Activated CD4-positive, alpha-beta T cell treated with anti-CD3 and anti-CD28 coated beads, Interleukin-2, amount 10 ng/mL, durations not matched to agents 24 days and 14 days (primary cell): ENCODE measurements at regions not wholly inside any gene's neighbourhood (a gene's known extent, or its start where the extent isn't known, plus 50 kb on each side); places are given as distances from the start of the nearest gene placed in this dataset.

ENCODE experiments used
- DNase-seq: peaks from one replicate; pipeline ENCODE4 v3.0.0; 2022
- H3K27ac Mint-ChIP-seq: one replicate; pipeline ENCODE4 v1.8.0; 2022; ENCODE audit warnings: mild to moderate bottlenecking, mixed read lengths
- H3K27me3 Mint-ChIP-seq: one replicate; pipeline ENCODE4 v1.8.0; 2022; ENCODE audit warnings: mixed read lengths
- H3K36me3 Mint-ChIP-seq: one replicate; pipeline ENCODE4 v1.8.0; 2022; ENCODE audit warnings: low read depth, mild to moderate bottlenecking, mixed read lengths
- H3K4me1 Mint-ChIP-seq: one replicate; pipeline ENCODE4 v1.8.0; 2021; ENCODE audit warnings: mixed read lengths
- H3K4me3 Mint-ChIP-seq: one replicate; pipeline ENCODE4 v1.8.0; 2022; ENCODE audit warnings: mild to moderate bottlenecking, moderate library complexity, mixed read lengths
- H3K9me3 Mint-ChIP-seq: one replicate; pipeline ENCODE4 v1.8.0; 2021; ENCODE audit warnings: mixed read lengths
- intact Hi-C: fragments of 100-400 bp; cut with micrococcal nuclease; formaldehyde crosslinking; loops from one replicate; pipeline ENCODE4 v1.15.1; 2023

DNA sequence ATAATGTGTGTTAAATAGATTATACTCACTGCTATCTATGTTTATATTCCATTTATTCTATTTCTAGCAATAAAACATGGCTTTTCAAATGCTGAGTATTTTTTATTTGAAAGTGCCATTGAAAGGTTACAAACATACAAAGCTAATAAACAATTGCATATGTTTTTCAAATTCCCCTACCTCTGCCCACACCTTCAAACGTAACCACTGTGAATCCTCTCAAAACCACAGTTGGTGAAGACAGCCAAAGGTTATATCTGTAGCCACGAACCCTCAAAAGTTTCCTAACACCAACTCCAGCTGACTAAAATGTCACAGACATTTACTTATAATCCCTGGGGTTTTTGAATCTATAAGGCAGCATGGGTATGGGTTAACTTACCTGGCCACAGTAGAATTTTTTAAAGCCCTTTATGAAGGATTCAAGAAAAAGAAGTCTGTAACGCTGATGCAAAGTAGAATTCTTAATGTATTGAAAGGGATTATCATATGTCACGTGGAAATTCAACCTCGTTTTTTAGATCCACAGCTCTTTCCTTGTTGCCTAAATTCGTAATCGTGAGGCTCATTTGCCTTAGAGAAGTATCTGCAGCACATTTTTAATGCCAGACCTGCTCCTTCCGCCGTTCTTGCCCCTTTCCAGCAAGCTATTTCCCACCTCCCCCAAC, 122.5 kb upstream of the ZC3H12C start:
- peak overlapping the region; percentile 86 for H3K27ac Mint-ChIP-seq

DNA sequence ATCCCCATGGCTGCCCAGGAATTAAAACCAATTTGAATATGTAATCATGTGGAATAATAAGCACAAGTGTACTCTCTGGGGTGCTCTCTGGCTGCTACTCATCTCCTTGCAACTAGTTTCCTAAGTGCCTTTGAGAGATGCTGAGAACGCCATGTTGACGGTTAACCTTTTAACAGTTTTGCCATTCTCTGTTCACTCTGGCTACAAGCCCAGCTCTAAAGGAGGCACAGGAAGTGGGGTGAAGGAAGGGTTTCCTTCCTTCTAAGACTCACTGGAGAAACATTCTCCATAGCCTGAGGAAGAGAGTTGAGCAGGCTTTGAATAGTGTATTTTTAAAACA, 122.0 kb upstream of the ZC3H12C start:
- Mint-ChIP-seq H3K4me3 (peak overlapping the region; percentile 72), H3K36me3 (no peaks in the 10 kb centered on the region), H3K27ac (peak overlapping the region; percentile 86), H3K9me3 (peaks cover 10% of the 10 kb centered on the region), H3K4me1 (peaks cover 35% of the 10 kb centered on the region), H3K27me3 (peaks cover 12% of the 10 kb centered on the region)
- peak; percentile 65 for DNase-seq
- intact Hi-C loops = loop anchor here (2.0 to 5.0 kb wide), 3 partner anchors 24 to 1406 kb away; partner anchors contain the start of gene POU2AF1

More for the DNA sequence above, 122.5 kb upstream of the ZC3H12C start:
- peaks cover 11% of the 10 kb centered on the region for H3K9me3 Mint-ChIP-seq
- peaks cover 12% of the 10 kb centered on the region for H3K27me3 Mint-ChIP-seq
- intact Hi-C loops = loop anchor here (1.0 to 5.0 kb wide), 5 partner anchors 16 to 1407 kb away; partner anchors contain the start of gene POU2AF1
- peak; percentile 76 for DNase-seq
- peak overlapping the region; percentile 72 for H3K4me3 Mint-ChIP-seq
- no peaks in the 10 kb centered on the region for H3K36me3 Mint-ChIP-seq
- H3K4me1 Mint-ChIP-seq = peaks cover 40% of the 10 kb centered on the region

DNA sequence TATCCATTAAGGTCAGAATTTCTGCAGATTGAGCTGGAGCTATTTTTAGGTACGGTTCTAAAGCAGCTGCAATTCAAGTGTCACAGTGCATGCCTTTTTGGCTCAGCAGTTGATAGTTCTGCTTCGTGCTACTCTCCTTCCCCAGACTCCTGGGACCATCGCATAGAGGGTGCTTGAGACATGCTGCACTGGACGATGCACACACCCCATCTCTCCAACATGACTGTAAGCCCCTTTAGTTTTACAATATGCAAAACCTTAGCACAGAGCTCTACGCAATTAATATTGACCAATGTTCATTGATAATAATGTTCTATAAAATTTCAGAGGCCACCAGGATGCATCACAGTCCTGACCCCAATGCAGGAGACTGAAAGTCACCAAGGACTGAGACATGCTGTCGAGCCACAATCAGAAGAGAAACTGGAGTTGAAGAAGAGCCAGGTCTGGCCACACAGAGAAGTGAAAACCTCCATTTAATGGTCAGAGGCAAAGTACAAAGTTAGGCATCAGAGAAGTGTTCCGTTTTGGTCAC, 120.9 kb upstream of the ZC3H12C start:
- Mint-ChIP-seq H3K4me1 (peaks cover 32% of the 10 kb centered on the region), H3K4me3 (no peak overlapping the region), H3K9me3 (peaks cover 7% of the 10 kb centered on the region), H3K27me3 (peaks cover 12% of the 10 kb centered on the region), H3K27ac (no peak overlapping the region), H3K36me3 (no peaks in the 10 kb centered on the region)
- intact Hi-C loops = loop anchor here (5.0 kb wide), 1 partner anchor 1405 kb away; the partner anchor contains the start of gene POU2AF1
- DNase-seq = no peak

DNA sequence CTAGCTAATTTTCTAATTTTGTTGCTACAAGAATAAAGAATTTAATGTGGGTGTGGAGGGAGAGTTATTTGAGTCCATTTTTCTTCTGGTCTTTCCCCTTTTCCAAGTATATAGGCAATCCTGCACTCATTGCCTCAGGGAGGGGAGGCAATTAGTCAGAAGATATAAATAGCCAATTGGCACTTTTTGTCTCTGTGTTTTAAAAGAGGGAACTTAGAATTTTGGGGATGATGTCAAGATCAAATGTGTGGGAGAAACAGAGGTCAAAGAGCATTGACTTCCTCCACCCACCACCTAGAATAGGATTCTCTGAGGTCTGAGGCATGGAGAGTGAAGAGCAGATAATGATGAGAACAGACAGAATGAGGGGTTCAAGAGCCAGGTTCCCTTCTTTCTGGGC, 120.3 kb upstream of the ZC3H12C start:
- intact Hi-C loops = loop anchor here (5.0 kb wide), 1 partner anchor 1404 kb away; the partner anchor contains the start of gene POU2AF1
- peaks cover 12% of the 10 kb centered on the region for H3K27me3 Mint-ChIP-seq
- H3K36me3 Mint-ChIP-seq = no peaks in the 10 kb centered on the region
- H3K4me1 Mint-ChIP-seq = peaks cover 32% of the 10 kb centered on the region
- peaks cover 7% of the 10 kb centered on the region for H3K9me3 Mint-ChIP-seq
- no peak overlapping the region for H3K27ac Mint-ChIP-seq
- H3K4me3 Mint-ChIP-seq = peak overlapping the region; percentile 4
- no peak for DNase-seq

DNA sequence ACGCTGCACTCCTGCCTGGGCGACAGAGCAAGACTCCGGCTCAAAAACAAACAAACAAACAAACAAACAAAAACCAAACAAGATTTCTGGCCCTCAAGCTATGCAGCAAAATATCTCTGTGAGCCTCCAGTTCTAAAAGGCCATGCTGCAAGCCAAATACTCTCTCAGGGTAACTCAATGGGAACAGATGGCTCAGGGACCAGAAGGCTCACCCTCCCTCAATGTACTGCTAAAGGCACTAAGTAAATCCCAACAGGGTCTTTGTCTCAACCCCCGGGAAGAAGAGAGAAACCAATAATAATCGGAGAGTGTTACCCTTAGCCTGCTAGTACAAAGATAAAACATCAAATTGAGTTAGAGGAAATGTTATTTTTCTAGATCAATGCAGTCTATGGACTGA, 119.7 kb upstream of the ZC3H12C start:
- Mint-ChIP-seq H3K9me3 (peaks cover 6% of the 10 kb centered on the region), H3K4me3 (no peak overlapping the region), H3K36me3 (no peaks in the 10 kb centered on the region), H3K4me1 (peaks cover 29% of the 10 kb centered on the region), H3K27me3 (peaks cover 12% of the 10 kb centered on the region), H3K27ac (peak overlapping the region; percentile 8)
- no peak for DNase-seq
- intact Hi-C loops = loop anchor here (5.0 kb wide), 1 partner anchor 1404 kb away; the partner anchor contains the start of gene POU2AF1

DNA sequence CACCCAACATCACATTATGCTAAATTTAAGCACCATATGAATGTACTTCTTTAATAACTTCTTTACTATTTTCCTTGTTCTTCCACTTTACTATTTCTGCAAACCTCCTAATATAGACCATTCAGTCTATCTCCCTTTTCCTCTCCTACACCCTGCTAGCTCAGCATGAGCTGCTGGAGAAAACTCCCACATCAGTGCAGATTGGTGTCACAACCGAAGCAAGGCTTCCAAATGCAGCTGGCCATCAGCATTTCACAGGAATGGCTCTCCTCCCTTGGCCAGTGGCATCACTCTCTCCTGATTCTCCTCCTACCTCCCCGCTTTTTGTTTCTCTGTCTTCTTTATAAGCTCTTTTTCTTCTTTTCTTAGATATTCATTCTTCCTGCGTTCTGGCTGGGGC, 118.7 kb upstream of the ZC3H12C start:
- H3K4me1 Mint-ChIP-seq = peaks cover 26% of the 10 kb centered on the region
- no peak overlapping the region for H3K4me3 Mint-ChIP-seq
- H3K27me3 Mint-ChIP-seq = peaks cover 9% of the 10 kb centered on the region
- no peaks in the 10 kb centered on the region for H3K9me3 Mint-ChIP-seq
- DNase-seq = no peak
- H3K36me3 Mint-ChIP-seq = no peaks in the 10 kb centered on the region
- intact Hi-C loops = loop anchor here (5.0 kb wide), 1 partner anchor 1403 kb away; the partner anchor contains the start of gene POU2AF1
- H3K27ac Mint-ChIP-seq = no peak overlapping the region

DNA sequence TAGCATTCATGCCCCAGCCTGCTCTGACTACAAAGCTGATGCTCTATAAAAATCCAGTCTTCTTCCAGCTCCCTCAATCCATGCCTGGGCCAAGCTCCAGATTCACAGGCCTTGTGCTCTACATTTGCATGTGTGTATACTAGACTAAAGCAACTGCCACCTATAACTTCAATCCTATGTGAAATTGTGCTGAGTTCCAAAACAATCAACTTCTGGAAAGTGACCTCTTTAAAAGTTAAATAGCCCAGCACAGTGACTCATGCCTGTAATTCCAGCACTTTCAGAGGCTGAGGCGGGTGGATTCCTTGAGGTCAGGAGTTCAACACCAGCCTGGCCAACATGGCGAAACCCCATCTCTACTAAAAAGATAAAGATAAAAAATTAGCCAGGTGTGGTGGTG, 114.3 kb upstream of the ZC3H12C start:
- Mint-ChIP-seq H3K27ac (no peak overlapping the region), H3K36me3 (no peaks in the 10 kb centered on the region), H3K4me3 (no peak overlapping the region), H3K27me3 (peaks cover 12% of the 10 kb centered on the region), H3K9me3 (no peaks in the 10 kb centered on the region), H3K4me1 (peaks cover under 1% of the 10 kb centered on the region)
- DNase-seq = no peak
- intact Hi-C loops = no loop called here

DNA sequence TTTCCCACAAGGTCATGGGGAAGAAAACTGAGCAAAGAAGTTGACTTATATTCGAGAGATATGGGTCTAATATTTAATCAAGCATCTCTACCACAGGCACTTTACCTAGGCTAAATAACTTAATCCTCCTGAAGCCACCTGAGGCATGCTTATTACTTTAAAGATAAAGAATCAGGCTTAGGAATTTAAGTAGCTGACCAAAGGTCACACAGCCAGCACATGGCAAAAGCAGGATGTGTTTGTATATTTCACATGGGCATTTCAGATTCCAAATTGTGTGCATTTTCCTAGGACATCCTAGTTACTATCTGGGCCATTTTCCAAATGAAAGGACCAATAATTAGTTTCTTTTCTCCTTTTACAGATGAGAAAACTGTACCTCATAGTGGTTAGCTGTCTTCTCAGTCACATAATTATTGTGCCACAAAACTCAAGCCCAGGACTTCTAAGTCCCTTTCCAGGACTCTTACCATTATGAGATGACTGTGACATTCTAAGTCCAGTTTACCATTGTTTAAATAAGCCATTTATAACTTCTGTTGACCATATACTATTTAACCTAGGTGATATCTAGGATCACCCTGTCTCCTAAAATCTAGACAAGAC, 112.1 kb upstream of the ZC3H12C start:
- no peak overlapping the region for H3K27ac Mint-ChIP-seq
- H3K36me3 Mint-ChIP-seq = no peaks in the 10 kb centered on the region
- H3K4me1 Mint-ChIP-seq = peaks cover 12% of the 10 kb centered on the region
- H3K27me3 Mint-ChIP-seq = peaks cover 7% of the 10 kb centered on the region
- no peaks in the 10 kb centered on the region for H3K9me3 Mint-ChIP-seq
- intact Hi-C loops = no loop called here
- no peak for DNase-seq
- H3K4me3 Mint-ChIP-seq = no peak overlapping the region

DNA sequence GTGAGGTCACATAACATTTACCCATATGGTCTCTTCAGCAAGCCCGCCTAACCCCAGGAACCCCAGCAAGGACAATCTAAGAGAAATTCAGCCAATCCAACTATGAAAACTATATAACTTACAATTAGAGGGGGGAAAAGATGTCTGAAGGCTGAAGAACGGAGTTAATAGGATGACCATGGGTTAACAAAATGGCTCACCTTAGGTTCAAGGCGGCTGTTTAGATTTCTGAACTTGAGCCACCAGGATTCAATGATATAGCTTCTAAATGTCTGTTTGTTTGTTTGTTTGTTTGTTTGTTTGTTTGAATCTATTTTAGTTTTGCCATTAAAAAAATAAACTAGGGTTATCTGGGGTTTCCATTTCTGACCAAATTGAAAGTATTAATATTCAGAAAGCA, 109.8 kb upstream of the ZC3H12C start:
- peaks cover 13% of the 10 kb centered on the region for H3K4me1 Mint-ChIP-seq

DNA sequence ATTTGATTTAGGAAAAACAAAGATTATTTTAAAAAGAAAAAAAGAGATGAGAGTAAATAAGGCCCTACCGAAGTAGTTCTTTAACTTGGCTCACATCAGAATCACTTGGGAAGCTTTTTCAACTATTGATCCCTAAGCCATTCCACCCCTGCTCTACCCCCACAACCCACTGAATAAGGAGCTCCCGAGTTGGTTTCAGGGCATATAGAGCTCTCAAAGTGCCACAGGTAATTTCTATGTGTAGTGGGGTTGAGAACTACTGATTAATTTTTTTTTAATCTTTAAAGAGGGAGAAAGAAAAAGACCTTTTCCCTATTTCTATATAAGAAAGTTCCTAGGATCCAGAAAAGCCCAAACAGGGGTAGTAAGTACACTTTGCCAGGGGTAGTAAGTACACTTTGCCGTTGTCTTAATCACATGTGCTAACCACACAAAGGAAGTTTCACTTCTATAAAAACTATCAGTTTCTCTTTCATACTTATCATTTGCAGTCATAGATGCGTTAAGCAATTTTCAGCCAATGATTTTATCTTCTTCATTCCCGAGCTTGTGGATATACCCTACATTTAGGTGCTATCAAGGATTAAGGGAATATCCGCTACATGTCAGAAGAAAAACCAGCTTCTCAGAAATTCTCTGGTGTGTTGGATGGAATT, 108.4 kb upstream of the ZC3H12C start:
- H3K36me3 Mint-ChIP-seq = no peaks in the 10 kb centered on the region
- intact Hi-C loops = loop anchor here (1.0 to 2.0 kb wide), 3 partner anchors 38 to 106 kb away; no protein-coding TSS in a partner anchor
- H3K4me1 Mint-ChIP-seq = peaks cover 13% of the 10 kb centered on the region
- no peaks in the 10 kb centered on the region for H3K9me3 Mint-ChIP-seq
- no peak for DNase-seq
- no peak overlapping the region for H3K27ac Mint-ChIP-seq
- no peak overlapping the region for H3K4me3 Mint-ChIP-seq
- peaks cover 7% of the 10 kb centered on the region for H3K27me3 Mint-ChIP-seq

More for the DNA sequence above, 109.8 kb upstream of the ZC3H12C start:
- Mint-ChIP-seq H3K9me3 (no peaks in the 10 kb centered on the region), H3K4me3 (no peak overlapping the region), H3K36me3 (no peaks in the 10 kb centered on the region), H3K27me3 (peaks cover 7% of the 10 kb centered on the region), H3K27ac (no peak overlapping the region)
- intact Hi-C loops = no loop called here
- DNase-seq = no peak

DNA sequence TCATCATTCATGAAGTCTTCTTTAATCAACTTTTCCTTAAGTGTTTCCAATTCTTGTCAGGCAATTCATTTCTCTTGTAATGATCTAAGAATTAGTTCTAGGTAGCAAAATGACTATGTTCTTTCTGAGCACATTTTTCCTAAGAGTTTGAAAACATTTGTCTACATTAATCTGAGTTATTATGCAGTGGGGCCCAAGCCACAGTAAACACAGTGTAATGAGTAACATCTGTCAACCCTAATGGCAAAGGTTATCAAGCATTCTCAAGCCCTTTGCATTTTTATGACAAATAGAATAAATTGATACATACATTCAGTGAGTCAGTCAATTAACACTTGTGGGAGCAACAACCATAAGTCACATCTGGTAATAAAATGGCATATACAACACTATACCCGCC, 106.7 kb upstream of the ZC3H12C start:
- intact Hi-C loops = loop anchor here (1.0 kb wide), 1 partner anchor 16 kb away; no protein-coding TSS in a partner anchor
- H3K27me3 Mint-ChIP-seq = peaks cover 6% of the 10 kb centered on the region
- no peaks in the 10 kb centered on the region for H3K36me3 Mint-ChIP-seq
- H3K4me1 Mint-ChIP-seq = peaks cover 13% of the 10 kb centered on the region
- no peaks in the 10 kb centered on the region for H3K9me3 Mint-ChIP-seq
- DNase-seq = no peak
- H3K4me3 Mint-ChIP-seq = no peak overlapping the region
- peak overlapping the region; percentile 66 for H3K27ac Mint-ChIP-seq

DNA sequence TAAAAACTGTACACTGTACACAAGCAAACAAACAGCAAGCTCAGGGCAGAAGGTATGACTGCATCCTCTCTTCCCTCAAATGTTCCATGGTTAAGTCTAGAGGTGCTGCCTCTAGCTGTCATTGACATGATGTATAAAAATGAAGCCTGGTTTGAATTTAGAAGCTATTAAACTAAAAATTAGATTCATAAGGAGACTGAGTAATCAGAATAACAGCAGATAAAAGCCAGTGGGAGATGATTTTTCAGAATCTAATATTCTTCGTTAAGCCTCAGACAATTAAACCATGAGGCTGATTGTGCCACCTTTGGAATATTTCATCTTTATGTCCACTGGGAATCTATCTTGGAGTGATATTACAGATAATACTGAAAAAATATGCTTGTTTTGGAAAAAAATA, 101.4 kb upstream of the ZC3H12C start:
- Mint-ChIP-seq H3K36me3 (no peaks in the 10 kb centered on the region), H3K4me3 (no peak overlapping the region), H3K27me3 (peaks cover 10% of the 10 kb centered on the region), H3K4me1 (no peaks in the 10 kb centered on the region), H3K9me3 (no peaks in the 10 kb centered on the region), H3K27ac (no peak overlapping the region)
- DNase-seq = no peak
- intact Hi-C loops = no loop called here

DNA sequence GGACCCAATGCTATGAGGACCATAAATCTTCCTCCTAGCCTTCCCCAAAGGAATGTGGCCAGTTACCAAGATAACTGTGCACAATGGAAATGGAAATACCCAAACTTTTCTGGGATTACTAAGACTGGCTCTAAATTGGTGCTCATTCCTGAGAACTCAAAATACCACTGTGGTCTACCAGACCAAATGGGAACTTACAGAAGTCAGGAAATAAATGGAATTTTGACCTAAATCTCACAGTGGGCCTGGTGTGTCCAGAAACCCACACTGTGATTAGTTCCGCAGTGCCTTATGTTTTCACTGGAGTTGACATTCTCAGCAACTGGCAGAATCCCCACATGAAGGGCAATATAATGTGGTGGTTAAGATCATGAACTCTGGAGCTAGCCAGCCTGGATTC, 99.4 kb upstream of the ZC3H12C start:
- H3K4me3 Mint-ChIP-seq = no peak overlapping the region
- intact Hi-C loops = no loop called here
- H3K4me1 Mint-ChIP-seq = no peaks in the 10 kb centered on the region
- peak; percentile 25 for DNase-seq
- H3K9me3 Mint-ChIP-seq = no peaks in the 10 kb centered on the region
- no peaks in the 10 kb centered on the region for H3K36me3 Mint-ChIP-seq
- no peak overlapping the region for H3K27ac Mint-ChIP-seq
- H3K27me3 Mint-ChIP-seq = peaks cover 10% of the 10 kb centered on the region

DNA sequence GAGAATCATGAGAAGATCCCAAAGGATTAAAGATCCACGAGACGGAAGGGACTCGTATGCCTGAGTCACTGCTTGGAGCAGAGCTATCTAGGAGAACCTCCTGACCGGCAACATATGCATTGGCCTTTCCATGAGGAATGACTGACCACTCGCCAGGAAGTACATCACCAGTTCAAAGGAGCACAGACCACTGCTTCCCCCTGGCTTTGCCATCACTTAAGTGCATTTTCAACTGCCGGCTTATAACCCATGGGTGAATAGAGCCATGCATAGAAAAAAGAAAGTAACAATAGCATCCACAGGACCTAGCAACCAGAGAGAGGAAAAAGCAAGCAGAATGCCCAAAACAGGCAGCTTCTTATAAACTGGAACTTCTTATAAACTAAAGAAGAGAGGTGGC, 98.3 kb upstream of the ZC3H12C start:
- H3K27ac Mint-ChIP-seq = no peak overlapping the region
- H3K27me3 Mint-ChIP-seq = peaks cover 10% of the 10 kb centered on the region
- no peaks in the 10 kb centered on the region for H3K36me3 Mint-ChIP-seq
- DNase-seq = peak; percentile 30
- H3K4me1 Mint-ChIP-seq = no peaks in the 10 kb centered on the region
- intact Hi-C loops = no loop called here
- no peak overlapping the region for H3K4me3 Mint-ChIP-seq
- no peaks in the 10 kb centered on the region for H3K9me3 Mint-ChIP-seq
